H1 (cell line): ENCODE measurements at regions not wholly inside any gene's neighbourhood (a gene's known extent, or its start where the extent isn't known, plus 50 kb on each side); places are given as distances from the start of the nearest gene placed in this dataset.

ENCODE experiments used
- CTCF ChIA-PET: fragments of 300-600 bp; sonication (Branson Sonifier 250); formaldehyde crosslinking; loops from one replicate; lab custom pipeline; 2021; ENCODE audit not compliant: partially characterized antibody; lab: Charles Lee
- POLR2A ChIA-PET: fragments of 300-600 bp; sonication (Branson Sonifier 250); formaldehyde crosslinking; loops from one replicate; lab custom pipeline; 2021; ENCODE audit warnings: inconsistent platforms; ENCODE audit not compliant: partially characterized antibody; lab: Charles Lee
- DNase-seq, 2 experiments: peaks; one replicate each; pipeline versions ENCODE4 v3.0.0 to v3.0.0-alpha.2; 2010 to 2022; ENCODE audit warnings: low spot score in 2 of 2, low read depth in 1 of 2, mixed read lengths in 1 of 2
- FAIRE-seq: peaks from 2 replicates; lab custom pipeline; 2011; peaks lifted over from hg19 to GRCh38; lab: Jason Lieb, UNC
- H2AFZ ChIP-seq: 2 replicates; pipeline ENCODE4 v1.8.1; 2012; ENCODE audit warnings: low read length, inconsistent platforms
- H2AK5ac ChIP-seq: 2 replicates; pipeline ENCODE4 v1.6.1; 2013; ENCODE audit warnings: low read depth, low read length
- H2BK120ac ChIP-seq: replicated peaks from 2 replicates; pipeline ENCODE3; 2013; ENCODE audit warnings: low read depth, low read length, inconsistent platforms
- H2BK12ac ChIP-seq: 2 replicates; pipeline ENCODE4 v1.6.1; 2013; ENCODE audit warnings: low read depth, low read length
- H2BK15ac ChIP-seq: 2 replicates; pipeline ENCODE4 v1.6.1; 2013; ENCODE audit warnings: low read length
- H2BK20ac ChIP-seq: 2 replicates; pipeline ENCODE4 v1.6.1; 2013; ENCODE audit warnings: low read length
- H2BK5ac ChIP-seq: 2 replicates; pipeline ENCODE4 v1.6.1; 2013; ENCODE audit warnings: low read depth, low read length
- H3K14ac ChIP-seq: 2 replicates; pipeline ENCODE4 v1.6.1; 2013; ENCODE audit warnings: inconsistent platforms; ENCODE audit not compliant: insufficient read length
- H3K18ac ChIP-seq: 2 replicates; pipeline ENCODE4 v1.6.1; 2013; ENCODE audit warnings: low read length; ENCODE audit errors: extremely low read depth
- H3K23ac ChIP-seq: 2 replicates; pipeline ENCODE4 v1.6.1; 2013; ENCODE audit warnings: inconsistent platforms; ENCODE audit not compliant: insufficient read length
- H3K23me2 ChIP-seq: 2 replicates; pipeline ENCODE4 v1.6.1; 2013; ENCODE audit warnings: low read depth, low read length
- H3K27ac ChIP-seq: 2 replicates; pipeline ENCODE4 v1.6.1; 2011; ENCODE audit warnings: low read depth, low read length, inconsistent platforms
- H3K27me3 ChIP-seq, 4 experiments: replicated peaks in 1 of 4; 1 replicate in 1 of 4; 2 replicates in 3 of 4; pipeline versions ENCODE4 v1.6.1 to v1.8.1; 2011 to 2013; ENCODE audit warnings: low read length in 3 of 4, mild to moderate bottlenecking in 3 of 4, inconsistent platforms in 2 of 4, mixed read lengths in 2 of 4, moderate library complexity in 1 of 4; ENCODE audit not compliant: control insufficient read depth in 3 of 4, insufficient read depth in 3 of 4; ENCODE audit errors: extremely low read depth in 1 of 4
- H3K36me3 ChIP-seq, 4 experiments: 2 replicates each; pipeline versions ENCODE4 v1.6.1 to v1.8.1; 2011 to 2013; ENCODE audit warnings: mild to moderate bottlenecking in 4 of 4, low read length in 3 of 4, moderate library complexity in 2 of 4, control low read depth in 1 of 4, inconsistent platforms in 1 of 4; ENCODE audit not compliant: insufficient read depth in 4 of 4, control insufficient read depth in 2 of 4
- H3K4ac ChIP-seq: replicated peaks from 2 replicates; pipeline ENCODE3; 2013; ENCODE audit warnings: low read length, low read depth, mixed read lengths, inconsistent platforms; ENCODE audit not compliant: insufficient read length
- H3K4me1 ChIP-seq, 4 experiments: replicated peaks in 1 of 4; 1 replicate in 1 of 4; 2 replicates in 3 of 4; pipeline versions ENCODE4 v1.6.1 to v1.8.1; 2011 to 2013; ENCODE audit warnings: low read length in 3 of 4, inconsistent platforms in 2 of 4, mixed read lengths in 1 of 4; ENCODE audit not compliant: insufficient read depth in 4 of 4, control insufficient read depth in 3 of 4
- H3K4me2 ChIP-seq, 2 experiments: 2 replicates each; pipeline versions ENCODE4 v1.6.1 to v1.8.1; 2011 to 2013; ENCODE audit warnings: low read depth in 2 of 2, low read length in 2 of 2, control low read depth in 1 of 2, inconsistent platforms in 1 of 2, mild to moderate bottlenecking in 1 of 2; ENCODE audit not compliant: insufficient read depth in 1 of 2
- H3K4me3 ChIP-seq, 4 experiments: fragments of 200-600, 300-600 bp in 1 of 4; sonication (generic), shearing (Covaris generic), sonication (Bioruptor Twin) in 1 of 4; 2 replicates each; pipeline versions ENCODE4 v1.5.1 to v1.8.1; 2011 to 2016; ENCODE audit warnings: low read length in 4 of 4, low read depth in 3 of 4, control low read depth in 2 of 4, inconsistent platforms in 2 of 4, mild to moderate bottlenecking in 2 of 4, mixed read lengths in 1 of 4, moderate library complexity in 1 of 4; ENCODE audit not compliant: insufficient read depth in 2 of 4; ENCODE audit errors: extremely low read depth in 1 of 4
- H3K56ac ChIP-seq: replicated peaks from 2 replicates; pipeline ENCODE3; 2013; ENCODE audit warnings: low read depth, mild to moderate bottlenecking, mixed read lengths, low read length, inconsistent platforms; ENCODE audit not compliant: insufficient read length
- H3K79me1 ChIP-seq: 2 replicates; pipeline ENCODE4 v1.6.1; 2013; ENCODE audit warnings: low read depth, low read length, control low read depth
- H3K79me2 ChIP-seq, 2 experiments: 2 replicates each; pipeline versions ENCODE4 v1.6.1 to v1.8.1; 2012 to 2013; ENCODE audit warnings: low read length in 2 of 2, mild to moderate bottlenecking in 2 of 2, inconsistent platforms in 1 of 2; ENCODE audit not compliant: insufficient read depth in 2 of 2, control insufficient read depth in 1 of 2
- H3K9ac ChIP-seq, 4 experiments: replicated peaks in 1 of 4; 1 replicate in 1 of 4; 2 replicates in 3 of 4; pipeline versions ENCODE4 v1.6.1 to v1.8.1; 2011 to 2013; ENCODE audit warnings: low read depth in 3 of 4, low read length in 3 of 4, control low read depth in 2 of 4, mild to moderate bottlenecking in 2 of 4, moderate library complexity in 2 of 4, inconsistent platforms in 1 of 4; ENCODE audit errors: extremely low read depth in 1 of 4
- H3K9me3 ChIP-seq, 2 experiments: 2 replicates each; pipeline versions ENCODE4 v1.6.1 to v1.8.1; 2012 to 2013; ENCODE audit warnings: mild to moderate bottlenecking in 2 of 2, moderate library complexity in 2 of 2, control low read depth in 1 of 2, inconsistent platforms in 1 of 2, low read depth in 1 of 2, low read length in 1 of 2, mixed read lengths in 1 of 2; ENCODE audit not compliant: insufficient read depth in 2 of 2
- H4K20me1 ChIP-seq, 2 experiments: replicated peaks in 1 of 2; 2 replicates each; pipeline versions ENCODE3 to v1.8.1; 2011 to 2013; ENCODE audit warnings: inconsistent platforms in 2 of 2, low read length in 2 of 2, mild to moderate bottlenecking in 1 of 2; ENCODE audit not compliant: insufficient read depth in 2 of 2, control insufficient read depth in 1 of 2
- H4K5ac ChIP-seq: 2 replicates; pipeline ENCODE4 v1.6.1; 2013; ENCODE audit warnings: low read length, low read depth, mixed read lengths, inconsistent platforms; ENCODE audit not compliant: insufficient read length
- H4K8ac ChIP-seq: 2 replicates; pipeline ENCODE4 v1.8.0; 2013; ENCODE audit warnings: mild to moderate bottlenecking, moderate library complexity, low read length, inconsistent platforms; ENCODE audit not compliant: insufficient read depth; ENCODE audit errors: extremely low read depth
- H4K91ac ChIP-seq: replicated peaks from 2 replicates; pipeline ENCODE3; 2013; ENCODE audit warnings: low read length, mixed read lengths, inconsistent platforms; ENCODE audit not compliant: insufficient read length
- CHD2 ChIP-seq: IDR thresholded peaks from 2 replicates; pipeline ENCODE4 v1.6.1; 2012; ENCODE audit warnings: low read length, improper control_type of control experiment
- JUN ChIP-seq: IDR thresholded peaks from 2 replicates; pipeline ENCODE4 v1.6.1; 2011; ENCODE audit warnings: low read depth, mild to moderate bottlenecking, improper control_type of control experiment, low read length
- POLR2A ChIP-seq, 2 experiments: IDR thresholded peaks; 1 replicate in 1 of 2; 2 replicates in 1 of 2; pipeline ENCODE4 v1.6.1; 2011; ENCODE audit warnings: low read depth in 2 of 2, low read length in 2 of 2, mild to moderate bottlenecking in 2 of 2; ENCODE audit errors: control extremely low read depth in 1 of 2
- POLR2AphosphoS5 ChIP-seq: IDR thresholded peaks from 2 replicates; pipeline ENCODE4 v1.6.1; 2011; ENCODE audit warnings: low read depth, low read length
- RXRA ChIP-seq: IDR thresholded peaks from 2 replicates; pipeline ENCODE4 v1.6.1; 2011; ENCODE audit warnings: low read depth, mild to moderate bottlenecking, low read length, moderate library complexity; ENCODE audit not compliant: insufficient read depth
- WGBS, 2 experiments: shearing (Covaris generic) in 1 of 2; methylation state at CpG; one replicate each; pipeline versions ENCODE4 v1.1.6 to v1.1.7; 2013 to 2015; ENCODE audit warnings: low lambda C conversion rate in 2 of 2, mixed read lengths in 2 of 2, inconsistent platforms in 1 of 2, low coverage in 1 of 2, missing lambda C conversion rate in 1 of 2; ENCODE audit not compliant: insufficient replicate concordance in 2 of 2, insufficient coverage in 1 of 2, insufficient read length in 1 of 2; ENCODE audit errors: extremely low coverage in 1 of 2, missing lambda C conversion rate in 1 of 2; 5-methylcytosine and 5-hydroxymethylcytosine counted together
- TF ChIP-seq, protein P1 (sequence below): IDR thresholded peaks from 2 replicates; pipeline ENCODE4 v1.6.1; 2012; ENCODE audit warnings: inconsistent platforms

- Histone ChIP-seq H3K79me1 (no peaks in the 10 kb centered on the region), H2BK15ac (no peak overlapping the region), H4K5ac (no peak overlapping the region), H3K9ac (no peak overlapping the region), H2AFZ (no peak overlapping the region), H3K23me2 (no peaks in the 10 kb centered on the region), H3K23ac (no peak overlapping the region), H3K18ac (no peak overlapping the region), H2BK12ac (no peak overlapping the region), H3K14ac (no peak overlapping the region), H2BK120ac (no peak overlapping the region), H4K8ac (no peak overlapping the region), H2BK20ac (no peak overlapping the region), H3K9me3 (no peaks in the 10 kb centered on the region), H3K36me3 (no peaks in the 10 kb centered on the region), H3K4me3 (no peak overlapping the region), H2AK5ac (no peak overlapping the region), H2BK5ac (no peak overlapping the region), H3K4me1 (peaks cover 0 to 3% (median under 1%) of the 10 kb centered on the region in 4 experiments; a peak in 1 of 7 replicates), H3K27ac (no peak overlapping the region), H3K79me2 (no peaks in the 10 kb centered on the region), H4K20me1 (no peaks in the 10 kb centered on the region), H3K4me2 (no peak overlapping the region), H3K56ac (no peak overlapping the region), H4K91ac (no peak overlapping the region), H3K27me3 (peaks cover 0 to 1% (median 0%) of the 10 kb centered on the region in 4 experiments; a peak in 1 of 7 replicates), H3K4ac (no peak overlapping the region)
- TF ChIP-seq CHD2: no peak
- TF ChIP-seq RXRA: no peak
- no peak for TF ChIP-seq POLR2AphosphoS5
- no peak for TF ChIP-seq JUN
- no peak for TF ChIP-seq POLR2A (IDR thresholded peaks at IDR 0.05; ENCODE audit: control extremely low read depth in 1 of 2, low read depth in 2 of 2, low read length in 2 of 2)
- TF ChIP-seq, protein P1, sequence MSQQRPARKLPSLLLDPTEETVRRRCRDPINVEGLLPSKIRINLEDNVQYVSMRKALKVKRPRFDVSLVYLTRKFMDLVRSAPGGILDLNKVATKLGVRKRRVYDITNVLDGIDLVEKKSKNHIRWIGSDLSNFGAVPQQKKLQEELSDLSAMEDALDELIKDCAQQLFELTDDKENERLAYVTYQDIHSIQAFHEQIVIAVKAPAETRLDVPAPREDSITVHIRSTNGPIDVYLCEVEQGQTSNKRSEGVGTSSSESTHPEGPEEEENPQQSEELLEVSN: no peak
- ChIA-PET CTCF (interaction anchor here (1.9 kb wide), 1 partner anchor 109 kb away, joined by 4 read pairs; no protein-coding TSS in a partner anchor), POLR2A (interaction anchor here (1.1 kb wide), 1 partner anchor 42 kb away, joined by 4 read pairs; no protein-coding TSS in a partner anchor)
- FAIRE-seq (no peak), DNase-seq (no peak)
- WGBS, 2 experiments: 90% methylated on average over 6 of the region's 6 CpGs; no CpG with 5 or more reads in 1 of the 2 experiments
Observed at GRCh38 chr20:24370249-24370648, 99.2 kb upstream of the SYNDIG1 start.
